ENCODE measurements at regions not wholly inside any gene's neighbourhood (a gene's known extent, or its start where the extent isn't known, plus 50 kb on each side); places are given as distances from the start of the nearest gene placed in this dataset.

GRCh38 chr18:10009321-10010144 lies 95.7 kb downstream of the VAPA start:
- DNase-seq (ENCODE audit: low spot score in 2 of 2) = no peak
- H3K27me3 ChIP-seq = no peaks in the 10 kb centered on the region
- no peaks in the 10 kb centered on the region for H3K36me3 ChIP-seq
- no peak overlapping the region for H3K4me3 ChIP-seq
- H3K27ac ChIP-seq = peak overlapping the region; percentile 78 to 80
- H3K9me3 ChIP-seq = no peaks in the 10 kb centered on the region
- no peak for TF ChIP-seq CTCF (IDR thresholded peaks at IDR 0.05)
- intact Hi-C loops (cut with DNase I) = loop anchor here (2.0 to 5.0 kb wide), 3 partner anchors 31 to 443 kb away; partner anchors contain the start of gene APCDD1
- H3K4me1 ChIP-seq = peaks cover 13 to 24% of the 10 kb centered on the region in 2 donors

GRCh38 chr18:10010611-10011015 lies 96.8 kb downstream of the VAPA start:
- TF ChIP-seq CTCF (IDR thresholded peaks at IDR 0.05) = no peak
- peak overlapping the region in 1 of 2 donors; percentile 15 for H3K4me3 ChIP-seq
- H3K36me3 ChIP-seq = no peaks in the 10 kb centered on the region
- H3K9me3 ChIP-seq = no peaks in the 10 kb centered on the region
- H3K27ac ChIP-seq = peak overlapping the region; percentile 78 to 80
- no peaks in the 10 kb centered on the region for H3K27me3 ChIP-seq
- peaks cover 16 to 35% of the 10 kb centered on the region in 2 donors for H3K4me1 ChIP-seq
- peak; percentile 46 to 91 for DNase-seq (ENCODE audit: low spot score in 2 of 2)
- intact Hi-C loops (cut with DNase I) = loop anchor here (2.0 to 5.0 kb wide), 3 partner anchors 30 to 442 kb away; partner anchors contain the start of gene APCDD1

GRCh38 chr18:10011061-10011460 lies 97.2 kb downstream of the VAPA start:
- Histone ChIP-seq H3K27ac (peak overlapping the region; percentile 74 to 78), H3K4me3 (no peak overlapping the region)
- TF ChIP-seq CTCF (IDR thresholded peaks at IDR 0.05) = no peak

GRCh38 chr18:10011751-10012150 lies 97.9 kb downstream of the VAPA start:
- TF ChIP-seq CTCF (IDR thresholded peaks at IDR 0.05) = no peak
- Histone ChIP-seq H3K4me1 (peaks cover 23 to 43% of the 10 kb centered on the region in 2 donors), H3K36me3 (no peaks in the 10 kb centered on the region), H3K27me3 (no peaks in the 10 kb centered on the region), H3K9me3 (no peaks in the 10 kb centered on the region), H3K4me3 (no peak overlapping the region), H3K27ac (peak overlapping the region; percentile 74 to 78)
- intact Hi-C loops (cut with DNase I) = loop anchor here (2.0 to 5.0 kb wide), 3 partner anchors 29 to 441 kb away; partner anchors contain the start of gene APCDD1
- no peak for DNase-seq (ENCODE audit: low spot score in 2 of 2)

More at GRCh38 chr18:10011061-10011460, 97.2 kb downstream of the VAPA start:
- DNase-seq (ENCODE audit: low spot score in 2 of 2) = no peak
- no peaks in the 10 kb centered on the region for H3K9me3 ChIP-seq
- no peaks in the 10 kb centered on the region for H3K27me3 ChIP-seq
- H3K36me3 ChIP-seq = no peaks in the 10 kb centered on the region
- H3K4me1 ChIP-seq = peaks cover 20 to 40% of the 10 kb centered on the region in 2 donors
- intact Hi-C loops (cut with DNase I) = loop anchor here (2.0 to 5.0 kb wide), 3 partner anchors 30 to 441 kb away; partner anchors contain the start of gene APCDD1

- Histone ChIP-seq H3K4me3 (no peak overlapping the region), H3K9me3 (no peaks in the 10 kb centered on the region), H3K27ac (no peak overlapping the region), H3K27me3 (no peaks in the 10 kb centered on the region), H3K4me1 (peaks cover 23 to 43% of the 10 kb centered on the region in 2 donors), H3K36me3 (no peaks in the 10 kb centered on the region)
- intact Hi-C loops (cut with DNase I) = loop anchor here (5.0 kb wide), 2 partner anchors 130 to 440 kb away; partner anchors contain the start of gene APCDD1
- TF ChIP-seq CTCF (IDR thresholded peaks at IDR 0.05) = no peak
- no peak for DNase-seq (ENCODE audit: low spot score in 2 of 2)
Observed at GRCh38 chr18:10012526-10012925, 98.7 kb downstream of the VAPA start.
